LNCAP (cell line): ENCODE measurements at regions not wholly inside any gene's neighbourhood (a gene's known extent, or its start where the extent isn't known, plus 50 kb on each side); places are given as distances from the start of the nearest gene placed in this dataset.

ENCODE experiments used
- TF ChIP-seq, protein P1 (sequence below): fragments of 450-650 bp; IDR thresholded peaks from 2 replicates; pipeline ENCODE4 v1.5.1; 2017; ENCODE audit warnings: mild to moderate bottlenecking

DNA sequence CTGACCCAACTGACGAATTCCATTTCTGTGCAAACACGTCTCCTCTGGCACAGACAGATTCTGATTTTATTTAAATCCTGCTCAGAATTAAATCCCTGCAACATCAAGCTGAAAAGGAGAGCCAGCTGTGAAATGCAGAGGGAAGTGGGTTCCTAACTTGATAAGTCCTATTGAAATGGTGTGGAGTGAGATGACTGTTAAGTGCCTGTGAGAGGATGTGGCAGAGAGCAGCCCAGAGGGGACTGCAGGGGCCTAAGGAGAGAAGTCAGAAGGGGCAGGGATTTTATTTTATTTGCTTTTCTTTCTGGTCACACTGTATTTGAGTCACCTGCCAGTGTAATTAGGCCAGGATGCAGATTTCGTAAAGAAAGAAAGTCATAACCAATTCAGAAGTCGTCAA, 277.4 kb downstream of the NKX6-1 start:
- TF ChIP-seq, protein P1, sequence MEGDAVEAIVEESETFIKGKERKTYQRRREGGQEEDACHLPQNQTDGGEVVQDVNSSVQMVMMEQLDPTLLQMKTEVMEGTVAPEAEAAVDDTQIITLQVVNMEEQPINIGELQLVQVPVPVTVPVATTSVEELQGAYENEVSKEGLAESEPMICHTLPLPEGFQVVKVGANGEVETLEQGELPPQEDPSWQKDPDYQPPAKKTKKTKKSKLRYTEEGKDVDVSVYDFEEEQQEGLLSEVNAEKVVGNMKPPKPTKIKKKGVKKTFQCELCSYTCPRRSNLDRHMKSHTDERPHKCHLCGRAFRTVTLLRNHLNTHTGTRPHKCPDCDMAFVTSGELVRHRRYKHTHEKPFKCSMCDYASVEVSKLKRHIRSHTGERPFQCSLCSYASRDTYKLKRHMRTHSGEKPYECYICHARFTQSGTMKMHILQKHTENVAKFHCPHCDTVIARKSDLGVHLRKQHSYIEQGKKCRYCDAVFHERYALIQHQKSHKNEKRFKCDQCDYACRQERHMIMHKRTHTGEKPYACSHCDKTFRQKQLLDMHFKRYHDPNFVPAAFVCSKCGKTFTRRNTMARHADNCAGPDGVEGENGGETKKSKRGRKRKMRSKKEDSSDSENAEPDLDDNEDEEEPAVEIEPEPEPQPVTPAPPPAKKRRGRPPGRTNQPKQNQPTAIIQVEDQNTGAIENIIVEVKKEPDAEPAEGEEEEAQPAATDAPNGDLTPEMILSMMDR: no peak

DNA sequence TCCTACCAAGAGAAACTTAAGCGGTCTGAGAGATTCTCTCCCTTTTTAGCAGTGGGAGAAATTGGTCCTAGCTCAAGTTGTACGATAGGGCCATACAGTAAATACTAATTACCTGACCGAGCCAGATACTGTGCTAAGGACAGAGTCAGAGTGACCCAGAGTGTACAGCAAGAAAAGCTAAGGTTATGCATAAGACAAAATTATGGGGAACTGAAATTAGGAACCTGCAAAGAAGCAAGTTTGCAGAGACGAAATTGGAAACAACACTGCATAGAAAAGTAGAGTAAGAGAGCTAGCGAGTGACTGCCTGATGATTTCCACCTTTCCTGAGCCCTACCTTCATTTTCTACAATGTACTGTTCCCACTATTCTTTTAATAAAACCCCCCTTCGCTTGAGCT, 278.1 kb downstream of the NKX6-1 start:
- TF ChIP-seq, protein P1: no peak

DNA sequence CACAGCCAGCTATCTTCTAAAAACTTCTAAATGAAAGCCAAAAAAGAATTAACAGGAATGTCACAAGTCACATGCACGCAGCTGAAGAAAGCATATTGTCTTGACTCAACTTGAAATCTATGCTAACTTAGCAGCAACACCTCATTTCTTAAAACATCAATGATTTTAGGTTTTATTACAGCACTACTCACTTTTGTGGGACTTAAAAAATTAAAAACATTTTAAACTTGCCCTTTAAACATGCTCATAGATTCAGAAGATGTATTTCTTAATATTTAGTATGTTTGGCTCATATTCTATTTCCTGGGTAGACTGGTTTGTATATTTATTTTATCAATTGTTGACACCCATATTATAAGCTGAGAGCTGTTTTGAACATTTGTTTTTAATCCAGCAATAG, 279.4 kb downstream of the NKX6-1 start:
- TF ChIP-seq, protein P1: no peak

DNA sequence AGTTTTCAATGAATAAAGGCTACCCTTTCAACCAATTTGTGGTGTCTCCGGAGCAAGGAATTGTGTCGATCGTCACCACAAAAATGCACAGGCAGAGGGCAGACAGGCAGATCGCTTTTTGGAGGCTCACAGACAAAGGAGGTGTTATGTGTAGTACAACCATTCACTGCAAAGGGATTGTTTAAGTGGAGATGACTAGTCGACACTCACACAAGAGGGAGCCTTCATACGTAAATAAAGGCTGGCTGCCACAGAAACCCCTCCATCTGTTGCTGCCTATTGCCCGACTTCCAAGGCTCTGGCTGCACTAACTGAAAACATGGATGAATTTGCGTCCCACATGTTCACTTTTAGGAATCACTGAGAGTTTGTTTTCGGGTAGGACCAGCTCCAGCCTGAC, 281.1 kb downstream of the NKX6-1 start:
- TF ChIP-seq, protein P1: no peak

DNA sequence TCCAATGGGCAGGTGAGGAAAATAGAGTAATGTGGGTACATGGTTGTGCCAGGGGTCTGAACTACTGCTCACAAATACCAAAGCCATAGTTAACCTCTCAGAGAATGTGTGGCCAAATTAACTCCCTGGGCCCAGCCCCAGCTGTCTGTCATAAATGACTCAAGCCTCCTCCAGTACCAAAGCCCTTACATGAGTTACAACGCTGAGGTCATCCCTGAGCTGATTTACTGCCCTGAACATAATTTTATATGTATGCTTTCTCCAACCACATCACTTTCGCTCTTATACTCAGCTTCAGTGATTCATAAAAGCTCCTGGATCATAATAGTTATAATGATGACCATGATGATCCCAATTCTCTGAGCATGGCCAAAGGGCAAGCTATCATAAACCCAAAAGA, 283.9 kb downstream of the NKX6-1 start:
- TF ChIP-seq, protein P1: no peak

DNA sequence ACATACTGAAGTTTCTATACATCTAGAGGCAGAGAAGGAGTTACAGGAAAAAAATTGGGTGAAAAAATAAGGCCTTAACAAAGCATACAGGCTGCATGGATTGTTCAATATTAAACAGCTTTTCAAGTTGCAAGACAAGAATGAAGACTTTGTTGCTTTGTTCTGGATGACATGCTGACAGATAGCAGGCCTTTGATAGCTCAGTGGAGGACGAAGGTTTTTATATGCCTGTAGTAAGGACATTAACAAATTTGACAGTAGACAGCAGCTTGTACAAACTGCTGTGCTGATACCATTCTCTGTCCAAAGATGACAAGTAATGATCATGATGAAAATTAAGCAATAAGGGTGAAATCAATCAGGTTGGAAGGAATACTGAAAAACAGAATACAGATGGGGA, 309.9 kb downstream of the NKX6-1 start:
- TF ChIP-seq, protein P1: no peak

DNA sequence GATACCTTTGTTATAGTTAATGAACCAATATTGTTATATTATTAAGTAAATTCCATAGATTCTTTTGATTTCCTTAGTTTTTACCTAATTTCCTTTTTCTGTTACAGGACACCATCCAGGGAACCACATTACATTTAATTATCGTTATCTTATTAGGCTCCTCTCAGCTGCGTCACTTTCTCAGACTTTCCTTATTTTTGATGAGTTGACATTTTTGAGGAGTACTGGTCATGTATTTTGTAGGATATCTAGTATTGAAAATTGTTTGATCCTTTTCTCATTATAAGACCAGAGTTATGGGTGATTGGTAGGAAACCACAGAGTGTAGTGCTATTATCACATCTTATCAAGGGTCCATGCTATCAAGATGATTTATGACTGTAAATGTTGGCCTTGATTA, 319.7 kb downstream of the NKX6-1 start:
- TF ChIP-seq, protein P1: no peak

DNA sequence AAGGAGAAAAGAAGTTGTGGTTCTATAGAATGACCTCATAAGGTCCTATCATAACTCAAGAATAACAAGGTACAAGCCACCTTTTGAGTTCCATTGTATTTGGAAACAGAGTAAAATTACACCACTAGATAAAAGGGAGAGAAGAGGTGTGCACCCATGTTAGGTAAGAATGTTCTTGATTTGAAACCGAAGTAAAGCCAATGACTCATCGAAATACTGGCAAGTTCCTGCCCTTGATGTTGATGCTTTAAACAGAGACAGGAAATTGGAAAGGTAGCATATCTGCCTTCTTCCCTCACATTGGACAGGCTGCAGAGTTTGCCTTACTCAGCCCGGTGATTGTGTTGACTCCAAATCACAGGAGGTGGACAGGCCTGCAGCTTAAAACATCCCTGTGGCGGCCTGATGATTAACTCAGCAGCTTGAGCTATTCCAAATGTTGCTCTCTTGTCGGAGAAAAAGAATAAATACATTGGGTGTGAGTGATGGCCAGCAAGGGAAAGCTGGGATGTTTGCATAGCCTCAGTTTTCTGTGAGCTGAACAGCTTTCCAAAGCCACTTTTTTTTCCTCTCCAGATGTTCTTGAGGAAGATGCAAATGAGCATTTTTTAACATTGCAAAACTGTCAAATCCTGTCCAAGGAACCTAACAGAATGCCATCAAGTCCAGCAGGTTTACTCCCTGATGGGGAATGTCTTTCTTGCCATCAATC, 321.1 kb downstream of the NKX6-1 start:
- TF ChIP-seq, protein P1: no peak
